WTC11 (cell line): ENCODE measurements at regions not wholly inside any gene's neighbourhood (a gene's known extent, or its start where the extent isn't known, plus 50 kb on each side); places are given as distances from the start of the nearest gene placed in this dataset.

Experiments used
- ATAC-seq: fragments of 200-7000 bp; cut with Tn5 transposase; 2 replicates; pipeline ENCODE4 v1.10.0; 2021; ENCODE audit warnings: mild to moderate bottlenecking, moderate library complexity
- CTCF ChIA-PET: fragments of 300-600 bp; sonication (Branson Sonifier 250); formaldehyde crosslinking; loops from one replicate; lab custom pipeline; 2021; ENCODE audit warnings: antibody characterized with exemption; lab: Charles Lee
- POLR2A ChIA-PET: fragments of 350-600 bp; sonication (Branson Sonifier 250); formaldehyde crosslinking; loops from one replicate; lab custom pipeline; 2021; ENCODE audit warnings: antibody characterized with exemption; lab: Charles Lee
- DNase-seq: peaks from one replicate; pipeline ENCODE4 v3.0.0; 2021; ENCODE audit warnings: low spot score
- H3K27ac Mint-ChIP-seq: 2 replicates; pipeline ENCODE4 v1.8.0; 2021; ENCODE audit warnings: mixed read lengths
- H3K27me3 Mint-ChIP-seq: 2 replicates; pipeline ENCODE4 v1.8.0; 2021; ENCODE audit warnings: low read depth, mild to moderate bottlenecking, moderate library complexity, mixed read lengths
- H3K36me3 Mint-ChIP-seq: 2 replicates; pipeline ENCODE4 v1.8.0; 2021; ENCODE audit warnings: mixed read lengths
- H3K4me1 Mint-ChIP-seq: 2 replicates; pipeline ENCODE4 v1.8.0; 2022; ENCODE audit warnings: mixed read lengths
- H3K4me3 Mint-ChIP-seq: 2 replicates; pipeline ENCODE4 v1.8.0; 2021; ENCODE audit warnings: mild to moderate bottlenecking, moderate library complexity, mixed read lengths
- H3K9me3 Mint-ChIP-seq: 2 replicates; pipeline ENCODE4 v1.8.0; 2021; ENCODE audit warnings: mixed read lengths
- ATF6 ChIP-seq: sonication (generic); formaldehyde crosslinking; IDR thresholded peaks from 2 replicates; pipeline ENCODE4 v1.8.1; 2023; ENCODE audit warnings: mild to moderate bottlenecking, missing genetic modification reagents
- CBFB ChIP-seq: sonication (generic); formaldehyde crosslinking; IDR thresholded peaks from 2 replicates; pipeline ENCODE4 v1.8.1; 2022; ENCODE audit warnings: mild to moderate bottlenecking, low read depth, missing genetic modification reagents
- ELF4 ChIP-seq: sonication (generic); formaldehyde crosslinking; IDR thresholded peaks from 2 replicates; pipeline ENCODE4 v1.8.1; 2022; ENCODE audit warnings: low read depth, mild to moderate bottlenecking, moderate library complexity, missing genetic modification reagents
- GRHL2 ChIP-seq: fragments of 250-450 bp; sonication (Bioruptor Pico); IDR thresholded peaks from 2 replicates; pipeline ENCODE4 v1.8.0; 2022; ENCODE audit warnings: mild to moderate bottlenecking, moderate library complexity; ENCODE audit not compliant: insufficient replicate concordance, severe bottlenecking
- GTF2I ChIP-seq: fragments of 250-450 bp; sonication (Bioruptor Pico); conservative IDR thresholded peaks from 2 replicates; pipeline ENCODE4 v1.4.0; 2021; ENCODE audit warnings: mild to moderate bottlenecking
- MYBL2 ChIP-seq: sonication (generic); formaldehyde crosslinking; IDR thresholded peaks from 2 replicates; pipeline ENCODE4 v1.8.1; 2023; ENCODE audit warnings: mild to moderate bottlenecking, moderate library complexity, missing genetic modification reagents
- NR1H2 ChIP-seq: sonication (generic); formaldehyde crosslinking; IDR thresholded peaks from 2 replicates; pipeline ENCODE4 v1.9.0; 2021; ENCODE audit warnings: mild to moderate bottlenecking, moderate library complexity, missing genetic modification reagents
- SOX15 ChIP-seq: fragments of 250-450 bp; sonication (Bioruptor Pico); IDR thresholded peaks from 2 replicates; pipeline ENCODE4 v1.9.0; 2021; ENCODE audit warnings: mild to moderate bottlenecking
- ZBTB21 ChIP-seq: sonication (generic); formaldehyde crosslinking; IDR thresholded peaks from 2 replicates; pipeline ENCODE4 v1.8.1; 2023; ENCODE audit warnings: mild to moderate bottlenecking, missing genetic modification reagents, borderline replicate concordance
- ZNF219 ChIP-seq: sonication (generic); formaldehyde crosslinking; IDR thresholded peaks from 2 replicates; pipeline ENCODE4 v1.8.0; 2023; ENCODE audit warnings: missing genetic modification reagents, mild to moderate bottlenecking, borderline replicate concordance
- ZNF317 ChIP-seq: sonication (generic); formaldehyde crosslinking; IDR thresholded peaks from 2 replicates; pipeline ENCODE4 v1.8.1; 2023; ENCODE audit warnings: low read depth, mild to moderate bottlenecking, moderate library complexity, missing genetic modification reagents, borderline replicate concordance
- ZNF396 ChIP-seq: fragments of 250-450 bp; sonication (Bioruptor Pico); IDR thresholded peaks from 2 replicates; pipeline ENCODE4 v1.8.0; 2021; ENCODE audit warnings: mild to moderate bottlenecking, moderate library complexity, borderline replicate concordance
- ZNF416 ChIP-seq: fragments of 250-450 bp; sonication (Bioruptor Pico); IDR thresholded peaks from 2 replicates; pipeline ENCODE4 v1.9.0; 2021; ENCODE audit warnings: mild to moderate bottlenecking, inconsistent platforms
- ZSCAN18 ChIP-seq: fragments of 250-450 bp; sonication (Bioruptor Pico); IDR thresholded peaks from 2 replicates; pipeline ENCODE4 v2.1.2; 2022; ENCODE audit warnings: mild to moderate bottlenecking, moderate library complexity
- TF ChIP-seq, protein P1 (sequence below): sonication (generic); formaldehyde crosslinking; conservative IDR thresholded peaks from 2 replicates; pipeline ENCODE4 v1.8.1; 2023; ENCODE audit warnings: mild to moderate bottlenecking, low read depth, missing genetic modification reagents, moderate library complexity
- TF ChIP-seq, protein P2 (sequence below): sonication (generic); formaldehyde crosslinking; IDR thresholded peaks from 2 replicates; pipeline ENCODE4 v1.8.1; 2022; ENCODE audit warnings: mild to moderate bottlenecking, missing genetic modification reagents, moderate library complexity, borderline replicate concordance
- TF ChIP-seq, protein P3 (sequence below): sonication (generic); formaldehyde crosslinking; conservative IDR thresholded peaks from 2 replicates; pipeline ENCODE4 v1.8.1; 2022; ENCODE audit warnings: mild to moderate bottlenecking, missing genetic modification reagents
- TF ChIP-seq, protein P4 (sequence below): sonication (generic); formaldehyde crosslinking; IDR thresholded peaks from 2 replicates; pipeline ENCODE4 v1.8.0; 2023; ENCODE audit warnings: missing genetic modification reagents, mild to moderate bottlenecking, borderline replicate concordance
- TF ChIP-seq, protein P5 (sequence below): sonication (generic); formaldehyde crosslinking; IDR thresholded peaks from 2 replicates; pipeline ENCODE4 v1.8.1; 2023; ENCODE audit warnings: mild to moderate bottlenecking, missing genetic modification reagents, moderate library complexity

GRCh38 chr2:2562867-2563266 is 231.8 kb upstream of the MYT1L start:
- no peaks in the 10 kb centered on the region for H3K27me3 Mint-ChIP-seq
- ChIA-PET CTCF (no interaction called here), POLR2A (no interaction called here)
- TF ChIP-seq ZBTB21 (no peak), CBFB (no peak), ZSCAN18 (no peak), ATF6 (CRISPR knock-in tag) (no peak), ZNF219 (CRISPR knock-in tag) (no peak), SOX15 (CRISPR knock-in tag) (no peak), NR1H2 (CRISPR knock-in tag) (no peak), ZNF416 (CRISPR knock-in tag) (no peak), GTF2I (CRISPR knock-in tag) (no peak), MYBL2 (CRISPR knock-in tag) (no peak), ZNF396 (CRISPR knock-in tag) (no peak), ZNF317 (CRISPR knock-in tag) (no peak)
- TF ChIP-seq, protein P1, sequence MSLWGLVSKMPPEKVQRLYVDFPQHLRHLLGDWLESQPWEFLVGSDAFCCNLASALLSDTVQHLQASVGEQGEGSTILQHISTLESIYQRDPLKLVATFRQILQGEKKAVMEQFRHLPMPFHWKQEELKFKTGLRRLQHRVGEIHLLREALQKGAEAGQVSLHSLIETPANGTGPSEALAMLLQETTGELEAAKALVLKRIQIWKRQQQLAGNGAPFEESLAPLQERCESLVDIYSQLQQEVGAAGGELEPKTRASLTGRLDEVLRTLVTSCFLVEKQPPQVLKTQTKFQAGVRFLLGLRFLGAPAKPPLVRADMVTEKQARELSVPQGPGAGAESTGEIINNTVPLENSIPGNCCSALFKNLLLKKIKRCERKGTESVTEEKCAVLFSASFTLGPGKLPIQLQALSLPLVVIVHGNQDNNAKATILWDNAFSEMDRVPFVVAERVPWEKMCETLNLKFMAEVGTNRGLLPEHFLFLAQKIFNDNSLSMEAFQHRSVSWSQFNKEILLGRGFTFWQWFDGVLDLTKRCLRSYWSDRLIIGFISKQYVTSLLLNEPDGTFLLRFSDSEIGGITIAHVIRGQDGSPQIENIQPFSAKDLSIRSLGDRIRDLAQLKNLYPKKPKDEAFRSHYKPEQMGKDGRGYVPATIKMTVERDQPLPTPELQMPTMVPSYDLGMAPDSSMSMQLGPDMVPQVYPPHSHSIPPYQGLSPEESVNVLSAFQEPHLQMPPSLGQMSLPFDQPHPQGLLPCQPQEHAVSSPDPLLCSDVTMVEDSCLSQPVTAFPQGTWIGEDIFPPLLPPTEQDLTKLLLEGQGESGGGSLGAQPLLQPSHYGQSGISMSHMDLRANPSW, result no peak
- TF ChIP-seq, protein P2, sequence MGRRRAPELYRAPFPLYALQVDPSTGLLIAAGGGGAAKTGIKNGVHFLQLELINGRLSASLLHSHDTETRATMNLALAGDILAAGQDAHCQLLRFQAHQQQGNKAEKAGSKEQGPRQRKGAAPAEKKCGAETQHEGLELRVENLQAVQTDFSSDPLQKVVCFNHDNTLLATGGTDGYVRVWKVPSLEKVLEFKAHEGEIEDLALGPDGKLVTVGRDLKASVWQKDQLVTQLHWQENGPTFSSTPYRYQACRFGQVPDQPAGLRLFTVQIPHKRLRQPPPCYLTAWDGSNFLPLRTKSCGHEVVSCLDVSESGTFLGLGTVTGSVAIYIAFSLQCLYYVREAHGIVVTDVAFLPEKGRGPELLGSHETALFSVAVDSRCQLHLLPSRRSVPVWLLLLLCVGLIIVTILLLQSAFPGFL (CRISPR knock-in tag), result no peak
- TF ChIP-seq, protein P3, sequence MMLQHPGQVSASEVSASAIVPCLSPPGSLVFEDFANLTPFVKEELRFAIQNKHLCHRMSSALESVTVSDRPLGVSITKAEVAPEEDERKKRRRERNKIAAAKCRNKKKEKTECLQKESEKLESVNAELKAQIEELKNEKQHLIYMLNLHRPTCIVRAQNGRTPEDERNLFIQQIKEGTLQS, result no peak
- no peak for DNase-seq
- H3K36me3 Mint-ChIP-seq, result no peaks in the 10 kb centered on the region
- H3K4me1 Mint-ChIP-seq, result peaks cover 21% of the 10 kb centered on the region
- no peak overlapping the region for H3K4me3 Mint-ChIP-seq
- ATAC-seq, result no peak
- no peak overlapping the region for H3K27ac Mint-ChIP-seq
- H3K9me3 Mint-ChIP-seq, result no peaks in the 10 kb centered on the region

- Mint-ChIP-seq H3K36me3 (no peaks in the 10 kb centered on the region), H3K27me3 (no peaks in the 10 kb centered on the region), H3K27ac (no peak overlapping the region), H3K4me1 (peaks cover 21% of the 10 kb centered on the region), H3K4me3 (no peak overlapping the region), H3K9me3 (peaks cover 5% of the 10 kb centered on the region)
- TF ChIP-seq ATF6 (CRISPR knock-in tag), result no peak
- TF ChIP-seq GTF2I (CRISPR knock-in tag), result no peak
- no peak for TF ChIP-seq GRHL2
- no peak for TF ChIP-seq MYBL2 (CRISPR knock-in tag)
- TF ChIP-seq, protein P4, sequence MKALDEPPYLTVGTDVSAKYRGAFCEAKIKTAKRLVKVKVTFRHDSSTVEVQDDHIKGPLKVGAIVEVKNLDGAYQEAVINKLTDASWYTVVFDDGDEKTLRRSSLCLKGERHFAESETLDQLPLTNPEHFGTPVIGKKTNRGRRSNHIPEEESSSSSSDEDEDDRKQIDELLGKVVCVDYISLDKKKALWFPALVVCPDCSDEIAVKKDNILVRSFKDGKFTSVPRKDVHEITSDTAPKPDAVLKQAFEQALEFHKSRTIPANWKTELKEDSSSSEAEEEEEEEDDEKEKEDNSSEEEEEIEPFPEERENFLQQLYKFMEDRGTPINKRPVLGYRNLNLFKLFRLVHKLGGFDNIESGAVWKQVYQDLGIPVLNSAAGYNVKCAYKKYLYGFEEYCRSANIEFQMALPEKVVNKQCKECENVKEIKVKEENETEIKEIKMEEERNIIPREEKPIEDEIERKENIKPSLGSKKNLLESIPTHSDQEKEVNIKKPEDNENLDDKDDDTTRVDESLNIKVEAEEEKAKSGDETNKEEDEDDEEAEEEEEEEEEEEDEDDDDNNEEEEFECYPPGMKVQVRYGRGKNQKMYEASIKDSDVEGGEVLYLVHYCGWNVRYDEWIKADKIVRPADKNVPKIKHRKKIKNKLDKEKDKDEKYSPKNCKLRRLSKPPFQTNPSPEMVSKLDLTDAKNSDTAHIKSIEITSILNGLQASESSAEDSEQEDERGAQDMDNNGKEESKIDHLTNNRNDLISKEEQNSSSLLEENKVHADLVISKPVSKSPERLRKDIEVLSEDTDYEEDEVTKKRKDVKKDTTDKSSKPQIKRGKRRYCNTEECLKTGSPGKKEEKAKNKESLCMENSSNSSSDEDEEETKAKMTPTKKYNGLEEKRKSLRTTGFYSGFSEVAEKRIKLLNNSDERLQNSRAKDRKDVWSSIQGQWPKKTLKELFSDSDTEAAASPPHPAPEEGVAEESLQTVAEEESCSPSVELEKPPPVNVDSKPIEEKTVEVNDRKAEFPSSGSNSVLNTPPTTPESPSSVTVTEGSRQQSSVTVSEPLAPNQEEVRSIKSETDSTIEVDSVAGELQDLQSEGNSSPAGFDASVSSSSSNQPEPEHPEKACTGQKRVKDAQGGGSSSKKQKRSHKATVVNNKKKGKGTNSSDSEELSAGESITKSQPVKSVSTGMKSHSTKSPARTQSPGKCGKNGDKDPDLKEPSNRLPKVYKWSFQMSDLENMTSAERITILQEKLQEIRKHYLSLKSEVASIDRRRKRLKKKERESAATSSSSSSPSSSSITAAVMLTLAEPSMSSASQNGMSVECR (CRISPR knock-in tag), result no peak
- TF ChIP-seq, protein P5, sequence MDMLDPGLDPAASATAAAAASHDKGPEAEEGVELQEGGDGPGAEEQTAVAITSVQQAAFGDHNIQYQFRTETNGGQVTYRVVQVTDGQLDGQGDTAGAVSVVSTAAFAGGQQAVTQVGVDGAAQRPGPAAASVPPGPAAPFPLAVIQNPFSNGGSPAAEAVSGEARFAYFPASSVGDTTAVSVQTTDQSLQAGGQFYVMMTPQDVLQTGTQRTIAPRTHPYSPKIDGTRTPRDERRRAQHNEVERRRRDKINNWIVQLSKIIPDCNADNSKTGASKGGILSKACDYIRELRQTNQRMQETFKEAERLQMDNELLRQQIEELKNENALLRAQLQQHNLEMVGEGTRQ (CRISPR knock-in tag), result no peak
- TF ChIP-seq ELF4 (CRISPR knock-in tag), result no peak
- ChIA-PET POLR2A (no interaction called here), CTCF (no interaction called here)
- DNase-seq, result no peak
- ATAC-seq, result no peak
These were observed 230.4 kb upstream of the MYT1L start for GRCh38 chr2:2561346-2562095.
